ENCODE measurements at regions not wholly inside any gene's neighbourhood (a gene's known extent, or its start where the extent isn't known, plus 50 kb on each side); places are given as distances from the start of the nearest gene placed in this dataset.

DNA sequence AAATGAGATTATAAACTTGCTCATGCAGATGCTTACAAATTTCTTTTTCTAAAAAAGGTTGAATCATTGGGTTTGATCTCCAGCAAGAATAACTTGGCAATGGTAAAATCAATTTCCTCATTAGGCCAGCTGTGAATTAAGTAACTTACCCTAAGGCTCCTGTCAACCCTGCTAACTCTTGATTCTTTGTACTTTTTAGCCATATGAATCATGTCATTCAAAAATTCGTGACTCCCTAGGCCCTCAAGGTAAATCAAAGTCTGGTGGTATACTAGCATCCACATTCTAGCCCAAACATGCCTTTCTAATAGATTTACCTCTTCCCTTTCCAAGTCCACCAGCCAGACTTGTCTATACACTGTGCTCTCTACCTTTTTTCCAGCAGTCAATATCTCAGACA is 420.8 kb upstream of the BRINP1 start:
- DNase-seq (ENCODE audit: insufficient read length, low spot score): no peak
- no peak for TF ChIP-seq TAF1 (IDR thresholded peaks at IDR 0.05; ENCODE audit: low read depth, low read length)
- no peak for TF ChIP-seq POU2F2 (IDR thresholded peaks at IDR 0.05; ENCODE audit: low read depth, low read length)
- TF ChIP-seq POLR2AphosphoS5 (IDR thresholded peaks at IDR 0.05; ENCODE audit: low read depth, low read length): no peak
- no peak for TF ChIP-seq PAX5 (IDR thresholded peaks at IDR 0.05; ENCODE audit: insufficient read depth, low read length, severe bottlenecking)
- no peak for TF ChIP-seq POLR2A (IDR thresholded peaks at IDR 0.05; ENCODE audit: low read depth, low read length)
- no peak for TF ChIP-seq SPI1 (IDR thresholded peaks at IDR 0.05; ENCODE audit: low read depth, low read length)
- no peak for FAIRE-seq

DNA sequence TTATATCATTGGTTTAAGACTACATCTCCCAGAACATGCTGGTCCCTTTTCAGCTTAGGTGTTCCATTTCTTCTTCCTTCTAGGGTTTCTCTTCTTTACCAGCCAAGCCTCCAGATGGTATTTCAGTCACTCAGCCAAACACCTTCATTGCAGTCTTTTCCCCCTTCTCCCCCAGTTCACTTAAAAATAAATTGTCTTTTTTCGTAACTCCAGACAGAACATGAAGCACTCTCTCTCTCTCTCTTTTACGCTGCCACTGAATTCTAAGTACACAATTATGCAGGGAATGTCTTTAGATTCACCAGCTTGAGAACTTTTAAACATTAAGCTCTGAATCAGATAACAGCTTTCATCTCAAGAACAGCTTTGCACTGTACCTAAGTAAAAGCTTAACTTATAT is 419.7 kb upstream of the BRINP1 start:
- no peak for FAIRE-seq
- TF ChIP-seq POLR2AphosphoS5 (IDR thresholded peaks at IDR 0.05; ENCODE audit: low read depth, low read length) (no peak), PAX5 (IDR thresholded peaks at IDR 0.05; ENCODE audit: insufficient read depth, low read length, severe bottlenecking) (no peak), TAF1 (IDR thresholded peaks at IDR 0.05; ENCODE audit: low read depth, low read length) (no peak), POU2F2 (IDR thresholded peaks at IDR 0.05; ENCODE audit: low read depth, low read length) (no peak), POLR2A (IDR thresholded peaks at IDR 0.05; ENCODE audit: low read depth, low read length) (no peak), SPI1 (IDR thresholded peaks at IDR 0.05; ENCODE audit: low read depth, low read length) (no peak)
- no peak for DNase-seq (ENCODE audit: insufficient read length, low spot score)

DNA sequence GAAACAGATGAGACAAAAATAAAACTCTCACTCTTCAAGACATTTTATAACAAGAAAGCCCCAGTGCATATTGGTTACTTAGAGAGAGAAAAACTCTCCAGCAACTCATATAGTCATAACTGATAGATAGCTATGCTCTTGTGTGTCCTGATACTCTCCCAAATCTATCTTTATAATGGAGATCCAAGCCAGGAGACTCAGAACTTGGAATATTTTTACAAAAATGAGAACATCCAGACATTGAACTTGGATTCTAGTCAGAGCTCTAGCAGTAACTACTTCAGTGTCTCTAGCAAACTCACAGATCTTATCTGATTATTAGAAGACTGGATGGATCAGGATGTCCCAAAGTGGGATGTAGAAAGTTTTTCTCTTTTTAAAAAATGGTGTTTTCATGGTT is 412.7 kb upstream of the BRINP1 start:
- no peak for FAIRE-seq
- no peak for TF ChIP-seq POLR2A (IDR thresholded peaks at IDR 0.05; ENCODE audit: low read depth, low read length)
- no peak for DNase-seq (ENCODE audit: insufficient read length, low spot score)

DNA sequence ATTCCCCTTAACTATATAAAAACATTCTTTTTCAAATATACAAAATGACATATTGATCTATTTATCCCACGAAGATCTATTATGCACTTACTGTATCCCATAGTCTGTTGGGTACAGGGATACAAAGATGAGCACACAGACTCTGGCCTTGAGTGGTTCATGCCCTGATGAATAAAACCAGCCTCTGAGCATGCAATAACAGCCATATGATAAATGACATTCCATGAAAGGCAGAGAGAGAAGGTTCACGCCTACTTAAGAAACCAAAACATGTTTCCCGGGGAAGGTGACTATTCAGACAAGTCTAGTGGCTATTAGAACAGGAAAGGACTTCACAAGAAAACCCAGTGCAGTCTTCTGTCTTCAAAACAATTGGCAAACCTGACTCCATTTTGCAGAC is 406.2 kb upstream of the BRINP1 start:
- TF ChIP-seq SPI1 (IDR thresholded peaks at IDR 0.05; ENCODE audit: low read depth, low read length) (no peak), POLR2AphosphoS5 (IDR thresholded peaks at IDR 0.05; ENCODE audit: low read depth, low read length) (no peak), PAX5 (IDR thresholded peaks at IDR 0.05; ENCODE audit: insufficient read depth, low read length, severe bottlenecking) (no peak), POU2F2 (IDR thresholded peaks at IDR 0.05; ENCODE audit: low read depth, low read length) (no peak), POLR2A (IDR thresholded peaks at IDR 0.05; ENCODE audit: low read depth, low read length) (no peak), TAF1 (IDR thresholded peaks at IDR 0.05; ENCODE audit: low read depth, low read length) (no peak)
- no peak for FAIRE-seq
- no peak for DNase-seq (ENCODE audit: insufficient read length, low spot score)

DNA sequence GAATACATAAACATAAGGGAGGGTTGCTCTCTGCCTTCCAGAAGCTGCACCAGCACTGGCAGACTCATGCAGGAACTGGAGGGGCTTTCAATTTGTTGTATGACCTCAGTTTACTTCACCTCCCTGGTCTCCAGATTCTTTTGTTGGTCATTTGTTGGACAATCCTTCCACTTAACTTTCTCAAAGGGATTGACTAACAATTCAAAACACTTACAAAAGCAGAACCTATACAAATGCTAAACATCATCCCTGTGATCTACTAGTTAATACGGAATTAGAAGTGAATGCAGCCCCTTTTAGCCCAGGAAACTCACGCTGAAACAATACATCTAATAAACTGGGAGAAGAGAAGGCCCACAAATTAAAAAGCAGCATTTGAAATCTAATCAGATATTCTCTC is 404.6 kb upstream of the BRINP1 start:
- DNase-seq (ENCODE audit: insufficient read length, low spot score) (no peak), FAIRE-seq (no peak)
- TF ChIP-seq PAX5 (IDR thresholded peaks at IDR 0.05; ENCODE audit: insufficient read depth, low read length, severe bottlenecking): no peak
- no peak for TF ChIP-seq TAF1 (IDR thresholded peaks at IDR 0.05; ENCODE audit: low read depth, low read length)
- no peak for TF ChIP-seq POLR2AphosphoS5 (IDR thresholded peaks at IDR 0.05; ENCODE audit: low read depth, low read length)
- TF ChIP-seq POLR2A (IDR thresholded peaks at IDR 0.05; ENCODE audit: low read depth, low read length): no peak
- no peak for TF ChIP-seq POU2F2 (IDR thresholded peaks at IDR 0.05; ENCODE audit: low read depth, low read length)
- TF ChIP-seq SPI1 (IDR thresholded peaks at IDR 0.05; ENCODE audit: low read depth, low read length): no peak

DNA sequence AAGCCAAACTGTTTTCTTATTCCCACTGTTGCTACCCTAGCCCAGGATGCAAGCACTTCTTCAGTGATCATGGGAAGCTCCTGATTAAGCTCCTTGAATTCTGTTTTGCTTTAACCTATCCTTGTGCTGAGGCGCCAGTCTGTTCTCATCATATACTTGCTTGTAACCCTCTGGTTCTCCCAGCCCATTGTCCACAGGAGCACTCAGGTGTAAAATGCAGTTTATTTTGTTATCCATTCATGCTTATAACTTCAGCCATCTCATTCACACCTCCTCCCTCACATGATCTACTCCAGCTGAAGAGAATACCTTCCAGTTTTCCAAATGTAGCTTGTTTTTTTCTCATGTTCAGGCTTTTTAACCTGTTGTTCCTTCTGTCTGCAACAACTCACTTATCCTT is 402.1 kb upstream of the BRINP1 start:
- FAIRE-seq (no peak), DNase-seq (ENCODE audit: insufficient read length, low spot score) (no peak)
- TF ChIP-seq SPI1 (IDR thresholded peaks at IDR 0.05; ENCODE audit: low read depth, low read length) (no peak), POU2F2 (IDR thresholded peaks at IDR 0.05; ENCODE audit: low read depth, low read length) (no peak), TAF1 (IDR thresholded peaks at IDR 0.05; ENCODE audit: low read depth, low read length) (no peak), PAX5 (IDR thresholded peaks at IDR 0.05; ENCODE audit: insufficient read depth, low read length, severe bottlenecking) (no peak), POLR2AphosphoS5 (IDR thresholded peaks at IDR 0.05; ENCODE audit: low read depth, low read length) (no peak), POLR2A (IDR thresholded peaks at IDR 0.05; ENCODE audit: low read depth, low read length) (no peak)

DNA sequence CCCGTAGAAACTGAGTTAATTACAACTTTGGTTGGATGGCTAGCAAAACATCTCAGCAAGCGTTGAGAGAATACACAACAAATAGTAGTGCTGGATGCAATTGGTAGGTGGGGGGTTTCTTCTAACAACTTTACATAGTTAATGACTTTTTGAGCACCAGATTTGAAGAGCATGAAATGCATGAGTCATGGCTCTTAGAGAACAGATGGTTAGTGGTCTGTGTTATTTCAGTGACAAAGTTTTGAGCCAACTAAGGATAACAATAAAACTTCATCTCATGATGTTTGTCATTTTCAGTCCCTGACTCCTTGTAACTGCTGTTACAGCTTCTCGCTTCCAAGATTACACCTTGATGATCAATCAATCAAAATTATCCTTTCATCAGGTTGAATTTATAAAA is 399.0 kb upstream of the BRINP1 start:
- no peak for TF ChIP-seq SPI1 (IDR thresholded peaks at IDR 0.05; ENCODE audit: low read depth, low read length)
- DNase-seq (ENCODE audit: insufficient read length, low spot score): no peak
- no peak for FAIRE-seq

DNA sequence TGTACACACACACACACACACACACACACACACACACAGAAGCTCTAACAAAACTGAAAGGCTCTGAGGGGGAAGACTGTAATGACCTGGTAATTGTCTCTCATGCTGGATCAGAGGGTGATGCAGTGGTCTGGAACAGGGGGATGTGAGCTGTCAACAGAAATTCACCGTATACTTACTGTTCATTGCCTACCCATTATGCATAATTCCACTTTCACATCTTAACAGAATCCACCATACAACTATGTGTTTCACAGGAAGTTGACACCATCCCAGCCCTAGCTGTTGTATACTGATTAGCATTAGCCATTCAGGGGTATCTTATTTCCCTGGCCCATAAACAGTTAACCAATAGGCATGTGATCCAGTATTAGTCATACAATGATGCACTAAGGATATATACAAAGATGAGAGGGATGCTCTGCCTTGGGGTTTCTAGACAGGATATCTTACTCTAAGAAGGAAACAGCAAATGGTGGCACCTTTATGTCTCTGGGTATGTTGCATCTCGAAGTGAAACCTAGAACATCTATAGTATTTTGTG is 396.5 kb upstream of the BRINP1 start:
- TF ChIP-seq SPI1 (IDR thresholded peaks at IDR 0.05; ENCODE audit: low read depth, low read length): no peak
- TF ChIP-seq POLR2AphosphoS5 (IDR thresholded peaks at IDR 0.05; ENCODE audit: low read depth, low read length): no peak
- no peak for TF ChIP-seq POLR2A (IDR thresholded peaks at IDR 0.05; ENCODE audit: low read depth, low read length)
- no peak for TF ChIP-seq TAF1 (IDR thresholded peaks at IDR 0.05; ENCODE audit: low read depth, low read length)
- TF ChIP-seq POU2F2 (IDR thresholded peaks at IDR 0.05; ENCODE audit: low read depth, low read length): no peak
- TF ChIP-seq PAX5 (IDR thresholded peaks at IDR 0.05; ENCODE audit: insufficient read depth, low read length, severe bottlenecking): no peak
- FAIRE-seq (no peak), DNase-seq (ENCODE audit: insufficient read length, low spot score) (no peak)

DNA sequence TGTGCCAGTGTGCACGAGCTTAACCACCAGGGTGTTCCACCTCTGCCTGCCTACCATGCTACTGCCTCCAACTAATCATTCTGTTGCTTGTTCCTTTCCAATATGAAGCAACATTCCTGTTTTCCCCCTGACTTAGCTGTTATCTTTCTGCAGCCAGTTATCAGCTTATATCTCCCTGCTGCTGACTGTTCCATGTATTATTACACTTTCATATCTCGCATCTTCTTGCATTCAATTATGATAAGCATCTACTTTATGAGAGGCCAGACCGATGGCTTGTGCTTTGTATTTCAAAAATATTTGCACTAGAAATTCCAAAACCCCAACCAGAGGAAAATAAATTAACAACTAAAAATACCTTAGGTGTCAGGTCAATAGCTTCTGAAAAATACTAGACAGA is 394.0 kb upstream of the BRINP1 start:
- no peak for FAIRE-seq
- no peak for DNase-seq (ENCODE audit: insufficient read length, low spot score)
- TF ChIP-seq POLR2A (IDR thresholded peaks at IDR 0.05; ENCODE audit: low read depth, low read length) (no peak), TAF1 (IDR thresholded peaks at IDR 0.05; ENCODE audit: low read depth, low read length) (no peak), POU2F2 (IDR thresholded peaks at IDR 0.05; ENCODE audit: low read depth, low read length) (no peak), SPI1 (IDR thresholded peaks at IDR 0.05; ENCODE audit: low read depth, low read length) (no peak), PAX5 (IDR thresholded peaks at IDR 0.05; ENCODE audit: insufficient read depth, low read length, severe bottlenecking) (no peak), POLR2AphosphoS5 (IDR thresholded peaks at IDR 0.05; ENCODE audit: low read depth, low read length) (no peak)

DNA sequence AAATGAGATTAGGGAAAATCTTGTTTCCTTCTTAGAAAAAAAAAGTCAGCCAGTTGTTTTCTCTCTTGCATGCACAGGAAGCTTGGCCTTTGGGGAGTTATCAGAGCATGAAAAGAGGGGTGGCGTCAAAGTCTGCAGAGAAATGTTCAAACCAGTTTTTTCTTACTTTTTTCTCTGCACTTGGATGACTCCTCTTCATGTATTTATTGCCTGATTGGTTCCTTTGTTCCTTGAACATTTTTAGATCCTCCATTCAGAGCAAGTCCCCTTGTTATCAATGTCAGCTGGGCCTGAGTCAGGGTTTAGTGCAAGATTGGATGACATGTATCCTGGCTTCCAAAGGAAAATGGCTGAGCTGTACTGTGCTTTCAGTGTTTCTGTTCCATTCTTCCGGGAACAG is 392.6 kb upstream of the BRINP1 start:
- no peak for DNase-seq (ENCODE audit: insufficient read length, low spot score)
- no peak for TF ChIP-seq PAX5 (IDR thresholded peaks at IDR 0.05; ENCODE audit: insufficient read depth, low read length, severe bottlenecking)
- TF ChIP-seq TAF1 (IDR thresholded peaks at IDR 0.05; ENCODE audit: low read depth, low read length): no peak
- no peak for TF ChIP-seq POU2F2 (IDR thresholded peaks at IDR 0.05; ENCODE audit: low read depth, low read length)
- no peak for TF ChIP-seq POLR2AphosphoS5 (IDR thresholded peaks at IDR 0.05; ENCODE audit: low read depth, low read length)
- no peak for TF ChIP-seq POLR2A (IDR thresholded peaks at IDR 0.05; ENCODE audit: low read depth, low read length)
- TF ChIP-seq SPI1 (IDR thresholded peaks at IDR 0.05; ENCODE audit: low read depth, low read length): no peak
- FAIRE-seq: no peak

Measured in GM12891 (cell line).